ENCODE measurements at regions not wholly inside any gene's neighbourhood (a gene's known extent, or its start where the extent isn't known, plus 50 kb on each side); places are given as distances from the start of the nearest gene placed in this dataset.

GRCh38 chr2:239544143-239544917 lies 143.5 kb upstream of the HDAC4 start:
- TF ChIP-seq CHD4 (IDR thresholded peaks at IDR 0.05) (no peak), MYC (IDR thresholded peaks at IDR 0.05; ENCODE audit: insufficient read depth, insufficient read length, insufficient replicate concordance, low read length, severe bottlenecking) (no peak), SIN3A (IDR thresholded peaks at IDR 0.05; ENCODE audit: low read depth, low read length) (no peak), HCFC1 (IDR thresholded peaks at IDR 0.05; ENCODE audit: low read length) (no peak), POLR2AphosphoS5 (IDR thresholded peaks at IDR 0.05; ENCODE audit: low read length) (no peak), POLR2A (IDR thresholded peaks at IDR 0.05; ENCODE audit: low read depth, low read length) (no peak), MAX (IDR thresholded peaks at IDR 0.05; ENCODE audit: low read depth, low read length) (no peak), SRF (IDR thresholded peaks at IDR 0.05; ENCODE audit: low read depth in 2 of 2, low read length in 2 of 2) (no peak)

Data from GM12878 (cell line).